Neural cell (in vitro differentiated cells): ENCODE measurements at regions not wholly inside any gene's neighbourhood (a gene's known extent, or its start where the extent isn't known, plus 50 kb on each side); places are given as distances from the start of the nearest gene placed in this dataset.

ENCODE experiments used
- CTCF ChIP-seq: fragments of 450-650 bp; IDR thresholded peaks from 2 replicates; pipeline ENCODE4 v1.5.1; 2014; ENCODE audit warnings: antibody characterized with exemption, mild to moderate bottlenecking, moderate library complexity; ENCODE audit not compliant: poor library complexity, severe bottlenecking
- EP300 ChIP-seq: fragments of 450-650 bp; conservative IDR thresholded peaks from 2 replicates; pipeline ENCODE4 v1.6.1; 2014; ENCODE audit warnings: antibody characterized with exemption, mild to moderate bottlenecking, moderate library complexity; ENCODE audit not compliant: poor library complexity, severe bottlenecking
- EZH2 ChIP-seq: fragments of 200-600, 300-800 bp; shearing (Covaris generic), sonication (generic); IDR thresholded peaks from 2 replicates; pipeline ENCODE4 v1.6.1; 2014; ENCODE audit warnings: antibody characterized with exemption, low read length, borderline replicate concordance, mild to moderate bottlenecking; ENCODE audit not compliant: insufficient read depth, poor library complexity, severe bottlenecking
- MXI1 ChIP-seq: fragments of 450-650 bp; conservative IDR thresholded peaks from 2 replicates; pipeline ENCODE4 v1.6.1; 2014; ENCODE audit warnings: antibody characterized with exemption, mild to moderate bottlenecking; ENCODE audit not compliant: poor library complexity, severe bottlenecking
- POLR2AphosphoS5 ChIP-seq: IDR thresholded peaks from 2 replicates; pipeline ENCODE4 v1.6.1; 2012
- RAD21 ChIP-seq: fragments of 450-650 bp; conservative IDR thresholded peaks from 2 replicates; pipeline ENCODE4 v1.6.1; 2014; ENCODE audit warnings: antibody characterized with exemption, mild to moderate bottlenecking, moderate library complexity
- REST ChIP-seq: IDR thresholded peaks from 2 replicates; pipeline ENCODE4 v1.6.1; 2012; ENCODE audit warnings: borderline replicate concordance
- SMC3 ChIP-seq: fragments of 450-650 bp; conservative IDR thresholded peaks from 2 replicates; pipeline ENCODE4 v1.6.1; 2014; ENCODE audit warnings: antibody characterized with exemption, mild to moderate bottlenecking, moderate library complexity; ENCODE audit not compliant: poor library complexity
- TAF1 ChIP-seq: IDR thresholded peaks from 2 replicates; pipeline ENCODE4 v1.6.1; 2012; ENCODE audit warnings: low read depth

GRCh38 chr11:126132319-126132718 is 69.7 kb upstream of the CDON start:
- TF ChIP-seq CTCF (no peak), TAF1 (no peak), POLR2AphosphoS5 (no peak), EP300 (no peak), RAD21 (no peak), EZH2 (no peak), REST (no peak), MXI1 (no peak), SMC3 (no peak)
